IPS-20b (cell line): ENCODE measurements at regions not wholly inside any gene's neighbourhood (a gene's known extent, or its start where the extent isn't known, plus 50 kb on each side); places are given as distances from the start of the nearest gene placed in this dataset.
"Not testable (repeated sequence)": the region's sequence is repeated elsewhere in the genome, so short reads cannot be mapped to it uniquely, and the experiment has no call there.

Experiments
- H3K27ac ChIP-seq: one replicate; pipeline ENCODE4 v1.5.1; 2013; ENCODE audit warnings: low read length
- H3K27me3 ChIP-seq: 2 replicates; pipeline ENCODE4 v1.6.1; 2013; ENCODE audit warnings: mild to moderate bottlenecking, low read length, inconsistent platforms; ENCODE audit not compliant: insufficient read depth
- H3K36me3 ChIP-seq: 2 replicates; pipeline ENCODE4 v1.6.1; 2013; ENCODE audit warnings: low read depth, mild to moderate bottlenecking, inconsistent platforms, low read length, moderate library complexity; ENCODE audit not compliant: insufficient read depth
- H3K4me1 ChIP-seq: 2 replicates; pipeline ENCODE4 v1.6.1; 2013; ENCODE audit warnings: mild to moderate bottlenecking, control low read depth, inconsistent platforms, low read length, moderate library complexity; ENCODE audit not compliant: insufficient read depth
- H3K4me3 ChIP-seq: 2 replicates; pipeline ENCODE4 v1.5.1; 2013; ENCODE audit warnings: mild to moderate bottlenecking, low read length, inconsistent platforms
- H3K9ac ChIP-seq: 2 replicates; pipeline ENCODE4 v1.6.1; 2013; ENCODE audit warnings: low read depth, mild to moderate bottlenecking, inconsistent platforms, low read length, moderate library complexity
- H3K9me3 ChIP-seq: 2 replicates; pipeline ENCODE4 v1.6.1; 2013; ENCODE audit warnings: mild to moderate bottlenecking, low read depth, low read length, inconsistent platforms; ENCODE audit not compliant: insufficient read depth

- Histone ChIP-seq H3K27me3 (no peaks in the 10 kb centered on the region), H3K27ac (no peak overlapping the region), H3K9ac (no peak overlapping the region), H3K36me3 (no peaks in the 10 kb centered on the region), H3K4me3 (no peak overlapping the region), H3K4me1 (no peaks in the 10 kb centered on the region; the same call in none of the 2 replicates), H3K9me3 (no peaks in the 10 kb centered on the region)
Observed at GRCh38 chr10:27388761-27389399, 115.2 kb upstream of the RAB18 start.

DNA sequence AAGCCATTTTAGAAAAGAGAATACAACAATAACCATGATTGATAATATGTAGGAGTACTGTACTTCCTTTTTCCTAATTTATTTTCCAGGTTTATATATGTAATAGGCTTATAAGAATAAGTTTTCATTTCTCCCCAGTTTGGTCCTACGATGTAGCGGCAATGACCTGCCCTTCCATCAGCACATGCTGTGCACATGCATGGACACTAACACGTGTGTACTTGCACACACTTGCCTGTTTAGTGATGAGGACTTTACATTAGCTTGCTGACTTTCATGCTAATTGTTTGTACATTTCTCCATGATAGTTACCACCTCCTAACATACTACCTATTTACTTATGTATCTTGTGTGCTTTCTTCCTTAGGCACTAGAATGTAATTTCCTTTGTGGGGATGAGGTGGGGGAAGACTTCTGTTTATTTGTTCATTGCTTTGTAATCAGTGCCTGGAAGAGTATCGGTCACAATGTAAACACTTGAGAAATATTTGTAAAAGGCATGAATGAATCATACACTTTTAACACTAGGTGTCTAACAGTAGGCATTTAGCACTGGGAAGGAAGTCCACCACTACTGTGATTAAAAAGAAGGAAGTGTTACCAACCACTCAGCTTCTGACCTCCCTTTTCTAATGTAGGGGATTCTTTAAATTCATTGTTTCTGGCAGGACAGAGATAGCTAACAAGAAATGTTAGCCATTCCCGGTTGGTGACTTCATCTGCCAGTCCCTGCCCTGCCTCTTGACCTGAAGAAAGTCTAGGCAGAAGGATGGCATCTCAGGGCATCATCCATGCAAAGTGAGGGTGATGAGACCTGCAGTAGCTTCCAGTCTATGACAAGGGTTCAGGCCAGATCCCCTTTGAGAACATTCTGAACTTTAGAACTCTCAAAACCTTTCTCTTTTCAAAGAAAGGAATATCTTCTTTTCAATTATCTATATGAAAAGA is 120.2 kb upstream of the RAB18 start:
- H3K36me3 ChIP-seq, result no peaks in the 10 kb centered on the region
- no peaks in the 10 kb centered on the region; the same call in 1 of the 2 replicates for H3K4me1 ChIP-seq
- H3K27ac ChIP-seq, result no peak overlapping the region
- no peaks in the 10 kb centered on the region for H3K27me3 ChIP-seq
- H3K9me3 ChIP-seq, result no peaks in the 10 kb centered on the region
- no peak overlapping the region for H3K4me3 ChIP-seq
- no peak overlapping the region for H3K9ac ChIP-seq

- Histone ChIP-seq H3K9me3 (no peaks in the 10 kb centered on the region), H3K36me3 (no peaks in the 10 kb centered on the region), H3K4me1 (no peaks in the 10 kb centered on the region; the same call in 1 of the 2 replicates), H3K9ac (no peak overlapping the region), H3K27ac (no peak overlapping the region), H3K27me3 (no peaks in the 10 kb centered on the region), H3K4me3 (no peak overlapping the region)
Observed at GRCh38 chr10:27382176-27382575, 121.9 kb upstream of the RAB18 start.

GRCh38 chr10:27380929-27381358 is 123.2 kb upstream of the RAB18 start:
- no peaks in the 10 kb centered on the region; the same call in 1 of the 2 replicates for H3K4me1 ChIP-seq
- no peak overlapping the region for H3K4me3 ChIP-seq
- H3K9me3 ChIP-seq, result no peaks in the 10 kb centered on the region
- no peak overlapping the region for H3K27ac ChIP-seq
- no peak overlapping the region for H3K9ac ChIP-seq
- no peaks in the 10 kb centered on the region for H3K36me3 ChIP-seq
- H3K27me3 ChIP-seq, result no peaks in the 10 kb centered on the region

GRCh38 chr10:27379041-27379440 is 125.1 kb upstream of the RAB18 start:
- H3K27me3 ChIP-seq, H3K36me3 ChIP-seq, H3K9me3 ChIP-seq, H3K27ac ChIP-seq, H3K9ac ChIP-seq, H3K4me1 ChIP-seq, H3K4me3 ChIP-seq: not testable (repeated sequence)

- Histone ChIP-seq H3K27me3 (no peaks in the 10 kb centered on the region), H3K36me3 (no peaks in the 10 kb centered on the region), H3K4me1 (no peaks in the 10 kb centered on the region), H3K4me3 (no peak overlapping the region), H3K9ac (no peak overlapping the region), H3K9me3 (no peaks in the 10 kb centered on the region), H3K27ac (no peak overlapping the region)
Observed at GRCh38 chr10:27373566-27374160, 130.4 kb upstream of the RAB18 start.

- no peak overlapping the region for H3K9ac ChIP-seq
- no peak overlapping the region for H3K27ac ChIP-seq
- H3K4me1 ChIP-seq, result no peaks in the 10 kb centered on the region
- no peaks in the 10 kb centered on the region for H3K27me3 ChIP-seq
- H3K9me3 ChIP-seq, result no peaks in the 10 kb centered on the region
- no peak overlapping the region for H3K4me3 ChIP-seq
- H3K36me3 ChIP-seq, result no peaks in the 10 kb centered on the region
Observed at GRCh38 chr10:27372095-27372494, 131.5 kb upstream of the ACBD5 start.

DNA sequence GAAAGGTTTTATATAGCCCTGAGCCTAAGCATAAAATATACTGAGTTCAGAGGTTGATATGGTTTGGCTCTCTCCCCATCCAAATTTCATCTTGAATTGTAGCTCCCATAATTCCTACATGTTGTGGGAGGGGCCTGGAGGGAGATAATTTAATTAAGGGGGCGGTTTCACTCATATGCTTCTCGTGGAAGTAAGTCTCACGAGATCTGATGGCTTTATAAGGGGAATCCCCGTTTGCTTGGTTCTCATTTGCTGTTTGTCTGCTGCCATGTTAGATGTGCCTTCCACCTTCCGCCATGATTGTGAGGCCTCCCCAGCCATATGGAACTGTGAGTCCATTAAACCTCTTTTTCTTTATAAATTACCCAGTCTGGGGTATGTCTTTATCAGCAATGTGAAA is 130.8 kb upstream of the ACBD5 start:
- H3K27ac ChIP-seq, H3K4me1 ChIP-seq, H3K9me3 ChIP-seq, H3K9ac ChIP-seq, H3K4me3 ChIP-seq, H3K36me3 ChIP-seq, H3K27me3 ChIP-seq: not testable (repeated sequence)

DNA sequence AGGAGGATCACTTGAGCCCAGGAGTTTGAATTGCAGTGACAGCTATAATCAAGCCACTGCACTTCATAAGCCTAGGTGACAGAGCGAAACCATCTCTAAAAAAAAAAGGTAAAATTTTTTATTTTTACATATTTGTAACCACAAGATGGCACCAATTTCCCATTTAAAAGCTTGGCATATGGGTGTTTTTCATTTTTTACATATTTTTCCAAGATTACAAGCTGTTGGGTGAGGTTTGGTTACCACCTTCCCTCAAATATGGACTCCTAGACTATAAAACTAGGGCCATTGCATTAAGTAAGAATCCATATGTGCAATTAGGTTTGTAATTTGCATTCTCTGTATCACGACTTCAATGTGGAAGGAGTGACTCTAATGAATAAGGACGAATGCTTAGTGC is 129.3 kb upstream of the ACBD5 start:
- H3K27me3 ChIP-seq, result no peaks in the 10 kb centered on the region

GRCh38 chr10:27368706-27369105 is 128.1 kb upstream of the ACBD5 start:
- no peak overlapping the region for H3K9ac ChIP-seq
- no peaks in the 10 kb centered on the region for H3K9me3 ChIP-seq
- H3K4me3 ChIP-seq, result no peak overlapping the region
- no peaks in the 10 kb centered on the region for H3K27me3 ChIP-seq
- no peak overlapping the region for H3K27ac ChIP-seq
- H3K4me1 ChIP-seq, result no peaks in the 10 kb centered on the region
- no peaks in the 10 kb centered on the region for H3K36me3 ChIP-seq

More for the DNA sequence above, 129.3 kb upstream of the ACBD5 start:
- no peak overlapping the region for H3K27ac ChIP-seq
- H3K4me3 ChIP-seq, result no peak overlapping the region
- H3K9me3 ChIP-seq, result no peaks in the 10 kb centered on the region
- H3K9ac ChIP-seq, result no peak overlapping the region
- no peaks in the 10 kb centered on the region for H3K4me1 ChIP-seq
- no peaks in the 10 kb centered on the region for H3K36me3 ChIP-seq

- Histone ChIP-seq H3K36me3 (no peaks in the 10 kb centered on the region), H3K4me3 (no peak overlapping the region), H3K4me1 (no peaks in the 10 kb centered on the region), H3K27ac (no peak overlapping the region), H3K9ac (no peak overlapping the region), H3K27me3 (no peaks in the 10 kb centered on the region), H3K9me3 (no peaks in the 10 kb centered on the region)
Observed at GRCh38 chr10:27366769-27367168, 126.2 kb upstream of the ACBD5 start.
